A673 (cell line): ENCODE measurements at regions not wholly inside any gene's neighbourhood (a gene's known extent, or its start where the extent isn't known, plus 50 kb on each side); places are given as distances from the start of the nearest gene placed in this dataset.

ENCODE experiments used
- BruUV-seq: library from RNA; stranded (reverse); fragments of 400-500 nt; replicated peaks from 2 replicates; lab custom pipeline; 2021; lab: Mats Ljungman, UMichigan
- CTCF ChIA-PET: fragments of 300-600 bp; sonication (Branson Sonifier 250); formaldehyde crosslinking; loops from one replicate; lab custom pipeline; 2022; ENCODE audit warnings: antibody characterized with exemption; lab: Charles Lee
- POLR2A ChIA-PET: fragments of 300-600 bp; sonication (Branson Sonifier 250); formaldehyde crosslinking; loops from one replicate; lab custom pipeline; 2022; ENCODE audit warnings: antibody characterized with exemption; ENCODE audit not compliant: low non-redundant PET; lab: Charles Lee
- DNase-seq: peaks from one replicate; pipeline ENCODE4 v3.0.0-alpha.2; 2015; ENCODE audit warnings: low spot score
- H3K27ac ChIP-seq: fragments of 200-600 bp; sonication (generic); 2 replicates; pipeline ENCODE4 v1.5.1; 2016; ENCODE audit warnings: mixed run types, low read depth, mild to moderate bottlenecking, mixed read lengths, antibody characterized with exemption, low read length; ENCODE audit not compliant: poor library complexity, severe bottlenecking
- H3K27me3 ChIP-seq: fragments of 200-600 bp; sonication (generic); replicated peaks from 2 replicates; pipeline ENCODE4 v1.6.1; 2017; ENCODE audit warnings: mixed run types, low read depth, mild to moderate bottlenecking, mixed read lengths, antibody characterized with exemption, low read length; ENCODE audit not compliant: insufficient read depth, poor library complexity
- H3K36me3 ChIP-seq: fragments of 200-600 bp; sonication (generic); 2 replicates; pipeline ENCODE4 v1.6.1; 2016; ENCODE audit warnings: mixed run types, mild to moderate bottlenecking, mixed read lengths, antibody characterized with exemption, low read length; ENCODE audit not compliant: insufficient read depth, poor library complexity, severe bottlenecking
- H3K4me1 ChIP-seq: fragments of 200-600 bp; sonication (generic); 2 replicates; pipeline ENCODE4 v1.6.1; 2017; ENCODE audit warnings: mixed run types, mild to moderate bottlenecking, mixed read lengths, antibody characterized with exemption, low read length; ENCODE audit not compliant: insufficient read depth, poor library complexity, severe bottlenecking
- H3K4me3 ChIP-seq: fragments of 200-600 bp; sonication (generic); 2 replicates; pipeline ENCODE4 v1.5.1; 2016; ENCODE audit warnings: low read depth, mixed run types, mild to moderate bottlenecking, mixed read lengths, low read length; ENCODE audit not compliant: poor library complexity, severe bottlenecking
- H3K9me3 ChIP-seq: fragments of 200-600 bp; sonication (generic); 2 replicates; pipeline ENCODE4 v1.6.1; 2016; ENCODE audit warnings: mixed run types, low read depth, mild to moderate bottlenecking, mixed read lengths, antibody characterized with exemption, low read length; ENCODE audit not compliant: poor library complexity, severe bottlenecking
- CTCF ChIP-seq: fragments of 300-800, 200-600 bp; sonication (generic); conservative IDR thresholded peaks from 2 replicates; pipeline ENCODE4 v1.5.1; 2017; ENCODE audit warnings: low read depth, mild to moderate bottlenecking, antibody characterized with exemption, low read length, moderate library complexity, mixed read lengths
- EZH2 ChIP-seq: fragments of 200-600 bp; sonication (generic); IDR thresholded peaks from 2 replicates; pipeline ENCODE4 v1.6.1; 2017; ENCODE audit warnings: borderline replicate concordance, low read depth, mild to moderate bottlenecking, mixed read lengths, antibody characterized with exemption, low read length; ENCODE audit not compliant: poor library complexity, severe bottlenecking
- intact Hi-C: fragments of 100-400 bp; cut with micrococcal nuclease; formaldehyde crosslinking; loops from one replicate; pipeline ENCODE4 v1.10.0; 2022; ENCODE audit not compliant: unreplicated experiment

- Histone ChIP-seq H3K27ac (no peak overlapping the region), H3K27me3 (no peaks in the 10 kb centered on the region), H3K4me1 (peaks cover 16% of the 10 kb centered on the region), H3K36me3 (no peaks in the 10 kb centered on the region), H3K9me3 (peaks cover 6% of the 10 kb centered on the region), H3K4me3 (no peak overlapping the region)
- ChIA-PET CTCF (interaction anchor here (0.8 kb wide), 1 partner anchor 494 kb away, joined by 3 read pairs; no protein-coding TSS in a partner anchor), POLR2A (no interaction called here)
- intact Hi-C loops = loop anchor here (5.0 kb wide), 1 partner anchor 544 kb away; no protein-coding TSS in a partner anchor
- TF ChIP-seq CTCF (no peak), EZH2 (no peak)
- BruUV-seq = no TSS peak
- peak; percentile 77 for DNase-seq
Observed at GRCh38 chr2:150141226-150142001, 346.1 kb downstream of the RND3 start.

GRCh38 chr2:150140777-150141176 lies 346.7 kb downstream of the RND3 start:
- Histone ChIP-seq H3K27ac (no peak overlapping the region), H3K36me3 (no peaks in the 10 kb centered on the region), H3K9me3 (no peaks in the 10 kb centered on the region), H3K4me1 (peaks cover 16% of the 10 kb centered on the region), H3K4me3 (no peak overlapping the region), H3K27me3 (no peaks in the 10 kb centered on the region)
- no peak for DNase-seq
- no TSS peak for BruUV-seq
- intact Hi-C loops = loop anchor here (5.0 kb wide), 1 partner anchor 543 kb away; no protein-coding TSS in a partner anchor
- no peak for TF ChIP-seq CTCF
- TF ChIP-seq EZH2 = no peak
- ChIA-PET CTCF (no interaction called here), POLR2A (no interaction called here)

GRCh38 chr2:150138587-150138986 lies 348.9 kb downstream of the RND3 start:
- intact Hi-C loops = no loop called here
- DNase-seq = no peak
- no peaks in the 10 kb centered on the region for H3K9me3 ChIP-seq
- POLR2A ChIA-PET = no interaction called here
- H3K4me1 ChIP-seq = peaks cover 16% of the 10 kb centered on the region
- no peak overlapping the region for H3K4me3 ChIP-seq
- H3K36me3 ChIP-seq = no peaks in the 10 kb centered on the region
- H3K27me3 ChIP-seq = no peaks in the 10 kb centered on the region
- CTCF ChIA-PET = no interaction called here
- TF ChIP-seq EZH2 (no peak), CTCF (no peak)
- BruUV-seq = no TSS peak
- no peak overlapping the region for H3K27ac ChIP-seq
